Thyroid gland (tissue), 4 donors: ENCODE measurements at regions not wholly inside any gene's neighbourhood (a gene's known extent, or its start where the extent isn't known, plus 50 kb on each side); places are given as distances from the start of the nearest gene placed in this dataset.

Experiments
- POLR2A ChIP-seq, 2 donors: fragments of 450-650 bp; IDR thresholded peaks; one replicate each; pipeline ENCODE4 v1.6.1; 2017; ENCODE audit warnings: antibody characterized with exemption in 2 of 2, mild to moderate bottlenecking in 2 of 2, moderate library complexity in 1 of 2
- TF ChIP-seq, protein P1 (sequence below), 6 experiments: fragments of 200-600 bp in 3 of 6; fragments of 450-650 bp in 3 of 6; sonication (generic) in 3 of 6; IDR thresholded peaks; one replicate each; pipeline ENCODE4 v1.5.1; 2016 to 2019; ENCODE audit warnings: antibody characterized with exemption in 6 of 6, mild to moderate bottlenecking in 2 of 6, inconsistent platforms in 1 of 6, moderate library complexity in 1 of 6

DNA sequence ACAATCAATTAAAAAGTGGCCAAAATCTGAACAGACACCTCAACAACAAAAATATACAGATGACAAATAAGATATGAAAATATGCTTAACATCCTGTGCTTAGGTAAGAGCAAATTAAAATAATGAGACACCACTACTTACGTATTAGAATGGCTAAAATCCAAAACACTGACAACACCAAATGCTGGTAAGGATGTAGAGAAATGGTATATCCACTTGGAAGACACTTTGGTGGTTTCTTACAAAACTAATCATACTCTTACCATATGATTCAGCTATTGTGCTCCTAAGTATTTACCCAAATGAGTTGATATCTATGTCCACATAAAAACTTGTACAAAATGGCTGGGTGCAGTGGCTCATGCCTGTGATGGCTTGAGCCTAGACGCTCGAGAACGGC lies 51.7 kb upstream of the ZNF599 start:
- TF ChIP-seq, protein P1, sequence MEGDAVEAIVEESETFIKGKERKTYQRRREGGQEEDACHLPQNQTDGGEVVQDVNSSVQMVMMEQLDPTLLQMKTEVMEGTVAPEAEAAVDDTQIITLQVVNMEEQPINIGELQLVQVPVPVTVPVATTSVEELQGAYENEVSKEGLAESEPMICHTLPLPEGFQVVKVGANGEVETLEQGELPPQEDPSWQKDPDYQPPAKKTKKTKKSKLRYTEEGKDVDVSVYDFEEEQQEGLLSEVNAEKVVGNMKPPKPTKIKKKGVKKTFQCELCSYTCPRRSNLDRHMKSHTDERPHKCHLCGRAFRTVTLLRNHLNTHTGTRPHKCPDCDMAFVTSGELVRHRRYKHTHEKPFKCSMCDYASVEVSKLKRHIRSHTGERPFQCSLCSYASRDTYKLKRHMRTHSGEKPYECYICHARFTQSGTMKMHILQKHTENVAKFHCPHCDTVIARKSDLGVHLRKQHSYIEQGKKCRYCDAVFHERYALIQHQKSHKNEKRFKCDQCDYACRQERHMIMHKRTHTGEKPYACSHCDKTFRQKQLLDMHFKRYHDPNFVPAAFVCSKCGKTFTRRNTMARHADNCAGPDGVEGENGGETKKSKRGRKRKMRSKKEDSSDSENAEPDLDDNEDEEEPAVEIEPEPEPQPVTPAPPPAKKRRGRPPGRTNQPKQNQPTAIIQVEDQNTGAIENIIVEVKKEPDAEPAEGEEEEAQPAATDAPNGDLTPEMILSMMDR (IDR thresholded peaks at IDR 0.05) = no peak
- no peak for TF ChIP-seq POLR2A (IDR thresholded peaks at IDR 0.05)
